ENCODE measurements at regions not wholly inside any gene's neighbourhood (a gene's known extent, or its start where the extent isn't known, plus 50 kb on each side); places are given as distances from the start of the nearest gene placed in this dataset.

DNA sequence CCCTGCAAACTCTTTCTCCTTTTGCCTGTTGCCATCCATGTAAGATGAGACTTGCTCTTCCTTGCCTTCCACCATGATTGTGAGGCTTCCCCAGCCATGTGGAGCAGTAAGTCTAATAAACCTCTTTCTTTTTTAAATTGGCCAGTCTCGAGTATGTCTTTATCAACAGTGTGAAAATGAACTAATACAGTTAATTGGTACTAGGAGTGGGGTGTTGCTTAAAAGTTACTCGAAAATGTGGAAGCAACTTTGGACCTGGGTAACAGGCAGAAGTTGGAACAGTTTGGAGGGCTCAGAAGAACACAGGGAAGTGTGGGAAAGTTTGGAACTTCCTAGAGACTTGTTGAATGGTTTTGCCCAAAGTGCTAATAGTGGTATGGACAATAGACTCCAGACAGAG, 359.2 kb upstream of the KHDRBS2 start:
- peaks cover 48% of the 10 kb centered on the region for H3K9me3 Mint-ChIP-seq
- H3K27ac Mint-ChIP-seq, result no peak overlapping the region
- no peak overlapping the region for H3K4me3 Mint-ChIP-seq
- H3K36me3 Mint-ChIP-seq (ENCODE audit: low read depth), result no peaks in the 10 kb centered on the region
- intact Hi-C loops (cut with micrococcal nuclease), result no loop called here
- H3K4me1 Mint-ChIP-seq (ENCODE audit: low read depth), result no peaks in the 10 kb centered on the region
- no peaks in the 10 kb centered on the region for H3K27me3 Mint-ChIP-seq (ENCODE audit: insufficient read depth)
- no peak for DNase-seq (ENCODE audit: low spot score)

DNA sequence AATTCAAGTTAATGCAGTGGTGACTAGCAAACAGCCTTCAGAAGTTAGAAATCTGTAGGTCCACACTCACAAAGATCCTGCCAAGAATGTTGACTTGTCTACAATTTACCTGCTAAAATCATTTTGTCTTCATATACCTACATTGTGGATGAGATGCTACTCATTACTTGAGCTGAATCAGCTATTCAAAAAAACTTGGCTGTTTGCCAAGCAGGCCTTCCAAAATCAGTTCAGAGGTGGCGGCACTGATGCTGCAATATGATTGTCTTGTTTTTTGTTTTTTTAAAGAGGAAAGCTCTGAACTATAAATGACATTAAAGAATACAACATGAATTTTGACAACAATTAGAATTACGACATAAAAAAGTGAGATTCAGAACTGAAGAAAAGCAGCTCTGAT, 354.7 kb upstream of the KHDRBS2 start:
- H3K9me3 Mint-ChIP-seq, result peaks cover 44% of the 10 kb centered on the region
- H3K36me3 Mint-ChIP-seq (ENCODE audit: low read depth), result no peaks in the 10 kb centered on the region
- H3K4me1 Mint-ChIP-seq (ENCODE audit: low read depth), result no peaks in the 10 kb centered on the region
- intact Hi-C loops (cut with micrococcal nuclease), result no loop called here
- H3K27ac Mint-ChIP-seq, result no peak overlapping the region
- no peaks in the 10 kb centered on the region for H3K27me3 Mint-ChIP-seq (ENCODE audit: insufficient read depth)
- H3K4me3 Mint-ChIP-seq, result no peak overlapping the region
- no peak for DNase-seq (ENCODE audit: low spot score)

DNA sequence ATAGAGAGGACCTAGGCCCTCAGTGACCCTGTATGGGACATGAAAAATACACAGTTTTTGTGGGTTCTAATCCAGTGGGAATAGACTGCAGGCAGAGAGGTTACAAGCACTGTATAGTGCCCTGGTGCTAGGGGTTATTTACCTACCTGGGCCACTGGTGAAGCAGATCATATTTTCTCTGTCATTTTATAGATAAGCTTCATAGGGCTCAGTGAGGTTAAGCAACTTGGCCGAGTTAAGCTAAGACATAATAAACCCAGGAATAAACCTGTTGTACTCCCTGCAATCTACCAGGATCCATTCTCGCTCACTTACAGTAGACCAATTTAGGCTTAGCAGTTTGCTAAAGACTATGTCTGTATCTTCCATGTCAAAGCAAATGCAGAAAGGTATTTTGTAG, 340.6 kb upstream of the KHDRBS2 start:
- no peak overlapping the region for H3K4me3 Mint-ChIP-seq
- intact Hi-C loops (cut with micrococcal nuclease), result no loop called here
- no peaks in the 10 kb centered on the region for H3K36me3 Mint-ChIP-seq (ENCODE audit: low read depth)
- H3K4me1 Mint-ChIP-seq (ENCODE audit: low read depth), result no peaks in the 10 kb centered on the region
- H3K27me3 Mint-ChIP-seq (ENCODE audit: insufficient read depth), result no peaks in the 10 kb centered on the region
- peaks cover 14% of the 10 kb centered on the region for H3K9me3 Mint-ChIP-seq
- H3K27ac Mint-ChIP-seq, result no peak overlapping the region
- no peak for DNase-seq (ENCODE audit: low spot score)

DNA sequence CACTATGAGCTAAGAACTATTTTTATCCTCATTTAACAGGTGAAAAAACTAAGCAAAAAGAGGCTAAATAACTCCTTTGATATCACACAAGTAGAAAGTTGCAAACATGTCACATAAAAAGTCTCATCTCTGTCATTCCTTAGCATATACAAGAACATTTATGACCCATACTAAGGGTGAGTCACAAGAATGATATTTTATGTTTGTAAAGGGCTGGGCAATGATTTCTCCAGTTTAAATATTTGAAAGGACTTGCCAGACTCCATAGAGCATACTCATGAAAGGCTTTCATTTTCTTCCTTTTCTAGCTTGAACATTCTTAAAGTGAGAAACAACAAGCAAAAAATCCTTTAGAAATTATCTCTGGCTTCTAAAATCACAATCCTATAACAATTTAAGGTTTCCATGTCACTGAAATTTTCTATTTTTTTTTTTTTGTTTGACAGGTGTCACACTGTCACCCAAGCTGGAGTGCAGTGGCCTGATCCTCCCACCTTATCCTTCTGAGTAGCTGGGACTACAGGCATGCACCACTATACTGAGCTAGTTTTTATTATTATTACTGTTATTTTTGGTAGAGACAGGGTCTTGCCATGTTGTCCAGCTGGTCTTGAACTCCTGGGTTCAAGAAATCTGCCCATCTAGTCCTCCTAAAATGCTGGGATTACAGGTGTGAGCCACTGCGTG, 338.0 kb upstream of the KHDRBS2 start:
- H3K4me1 Mint-ChIP-seq (ENCODE audit: low read depth), result no peaks in the 10 kb centered on the region
- DNase-seq (ENCODE audit: low spot score), result no peak
- no peaks in the 10 kb centered on the region for H3K27me3 Mint-ChIP-seq (ENCODE audit: insufficient read depth)
- no peaks in the 10 kb centered on the region for H3K36me3 Mint-ChIP-seq (ENCODE audit: low read depth)
- peaks cover 11% of the 10 kb centered on the region for H3K9me3 Mint-ChIP-seq
- H3K27ac Mint-ChIP-seq, result no peak overlapping the region
- intact Hi-C loops (cut with micrococcal nuclease), result no loop called here
- H3K4me3 Mint-ChIP-seq, result no peak overlapping the region

DNA sequence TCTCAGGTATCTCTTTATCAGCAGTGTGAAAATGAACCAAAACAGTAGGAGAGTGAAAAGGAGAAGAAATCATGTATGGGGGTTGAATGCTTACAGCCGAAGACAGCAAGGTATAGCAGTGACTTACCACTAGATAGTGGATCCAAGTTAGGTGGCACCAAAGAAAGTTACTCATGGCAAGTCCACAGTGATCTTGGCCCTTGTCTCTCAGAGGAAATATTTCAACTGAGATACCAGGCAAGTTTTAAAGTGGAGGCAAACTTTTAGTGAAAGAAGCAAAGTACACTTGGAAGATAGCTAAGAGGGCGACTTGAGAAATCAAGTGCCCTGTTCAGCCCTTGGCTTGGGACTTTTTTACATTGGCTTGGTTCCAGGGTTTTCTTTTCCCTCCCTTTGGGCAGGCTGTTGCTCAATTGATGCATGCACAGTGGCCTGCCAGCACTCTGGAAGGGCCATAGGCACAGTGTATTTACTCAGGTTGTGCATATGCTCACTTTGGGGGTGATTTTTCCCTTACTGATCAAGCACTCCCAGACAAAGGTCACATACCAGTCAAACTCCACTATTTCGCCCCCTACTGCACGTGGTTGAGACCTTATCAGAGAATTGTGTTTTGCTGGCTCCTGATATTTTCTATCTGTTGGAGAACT, 329.5 kb upstream of the KHDRBS2 start:
- no peaks in the 10 kb centered on the region for H3K36me3 Mint-ChIP-seq (ENCODE audit: low read depth)
- H3K27ac Mint-ChIP-seq, result no peak overlapping the region
- H3K4me1 Mint-ChIP-seq (ENCODE audit: low read depth), result no peaks in the 10 kb centered on the region
- DNase-seq (ENCODE audit: low spot score), result no peak
- H3K9me3 Mint-ChIP-seq, result peaks cover 43% of the 10 kb centered on the region
- H3K27me3 Mint-ChIP-seq (ENCODE audit: insufficient read depth), result no peaks in the 10 kb centered on the region
- intact Hi-C loops (cut with micrococcal nuclease), result no loop called here
- H3K4me3 Mint-ChIP-seq, result no peak overlapping the region

DNA sequence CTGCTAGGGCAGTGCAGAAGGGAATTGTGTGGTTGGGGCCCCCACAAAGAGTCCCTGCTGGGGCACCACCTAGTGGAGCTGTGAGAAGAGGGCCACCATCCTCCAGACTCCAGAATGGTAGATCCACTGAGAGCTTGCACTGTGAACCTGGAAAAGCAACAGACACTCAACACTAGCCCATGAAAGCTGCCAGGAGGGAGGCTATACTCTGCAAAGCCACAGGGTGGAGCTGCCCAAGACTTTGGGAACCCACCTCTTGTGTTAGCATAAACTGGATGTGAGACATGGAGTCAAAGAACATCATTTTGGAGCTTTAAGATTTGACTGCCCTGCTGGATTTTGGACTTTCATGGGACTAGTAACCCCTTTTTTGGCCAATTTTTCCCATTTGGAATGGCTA, 328.4 kb upstream of the KHDRBS2 start:
- H3K36me3 Mint-ChIP-seq (ENCODE audit: low read depth), result no peaks in the 10 kb centered on the region
- no peaks in the 10 kb centered on the region for H3K27me3 Mint-ChIP-seq (ENCODE audit: insufficient read depth)
- no peak overlapping the region for H3K27ac Mint-ChIP-seq
- no peak for DNase-seq (ENCODE audit: low spot score)
- H3K4me3 Mint-ChIP-seq, result no peak overlapping the region
- H3K9me3 Mint-ChIP-seq, result peaks cover 48% of the 10 kb centered on the region
- no peaks in the 10 kb centered on the region for H3K4me1 Mint-ChIP-seq (ENCODE audit: low read depth)
- intact Hi-C loops (cut with micrococcal nuclease), result no loop called here

DNA sequence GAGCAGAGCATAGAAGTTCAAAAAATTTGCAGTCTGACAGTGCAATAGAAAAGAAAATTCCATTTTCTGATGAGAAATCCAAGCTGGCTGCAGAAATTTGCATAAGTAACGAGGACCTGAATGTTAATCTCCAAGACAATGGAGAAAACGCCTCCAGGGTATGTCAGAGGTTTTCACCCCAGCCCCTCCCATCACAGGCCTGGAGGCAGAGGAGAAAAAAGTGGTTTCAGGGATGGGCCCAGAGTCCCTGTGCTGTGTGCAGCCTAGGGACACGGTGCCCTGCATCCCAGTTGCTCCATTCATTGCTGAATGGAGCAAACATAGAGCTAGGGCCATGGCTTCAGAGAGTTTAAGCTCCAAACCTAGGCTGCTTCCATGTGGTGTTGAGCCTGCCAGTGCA, 327.9 kb upstream of the KHDRBS2 start:
- Mint-ChIP-seq H3K4me1 (ENCODE audit: low read depth) (no peaks in the 10 kb centered on the region), H3K4me3 (no peak overlapping the region), H3K27ac (no peak overlapping the region), H3K27me3 (ENCODE audit: insufficient read depth) (no peaks in the 10 kb centered on the region), H3K9me3 (peaks cover 48% of the 10 kb centered on the region), H3K36me3 (ENCODE audit: low read depth) (no peaks in the 10 kb centered on the region)
- intact Hi-C loops (cut with micrococcal nuclease), result no loop called here
- no peak for DNase-seq (ENCODE audit: low spot score)

DNA sequence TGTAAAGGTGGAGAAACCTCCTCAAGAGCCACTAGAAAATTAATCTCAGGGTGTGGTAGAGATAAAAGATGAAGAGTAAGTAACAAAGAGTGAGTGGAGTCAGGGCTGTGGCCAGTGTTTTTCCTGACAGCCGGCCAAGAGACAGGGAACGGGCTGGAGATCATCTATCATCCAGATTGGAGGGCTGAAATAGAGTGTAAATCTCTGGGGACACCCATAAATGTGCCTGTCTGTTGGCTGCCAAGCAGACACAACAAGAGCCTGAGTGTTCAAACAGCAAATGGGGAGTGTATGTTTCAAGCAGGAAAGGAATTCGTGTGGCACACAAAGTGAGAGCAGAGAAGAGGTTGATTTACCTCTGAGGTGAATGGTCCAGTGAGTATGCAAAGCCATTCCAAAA, 326.4 kb upstream of the KHDRBS2 start:
- no peaks in the 10 kb centered on the region for H3K27me3 Mint-ChIP-seq (ENCODE audit: insufficient read depth)
- DNase-seq (ENCODE audit: low spot score), result no peak
- no peaks in the 10 kb centered on the region for H3K4me1 Mint-ChIP-seq (ENCODE audit: low read depth)
- H3K4me3 Mint-ChIP-seq, result no peak overlapping the region
- H3K36me3 Mint-ChIP-seq (ENCODE audit: low read depth), result no peaks in the 10 kb centered on the region
- intact Hi-C loops (cut with micrococcal nuclease), result no loop called here
- no peak overlapping the region for H3K27ac Mint-ChIP-seq
- peaks cover 44% of the 10 kb centered on the region for H3K9me3 Mint-ChIP-seq

DNA sequence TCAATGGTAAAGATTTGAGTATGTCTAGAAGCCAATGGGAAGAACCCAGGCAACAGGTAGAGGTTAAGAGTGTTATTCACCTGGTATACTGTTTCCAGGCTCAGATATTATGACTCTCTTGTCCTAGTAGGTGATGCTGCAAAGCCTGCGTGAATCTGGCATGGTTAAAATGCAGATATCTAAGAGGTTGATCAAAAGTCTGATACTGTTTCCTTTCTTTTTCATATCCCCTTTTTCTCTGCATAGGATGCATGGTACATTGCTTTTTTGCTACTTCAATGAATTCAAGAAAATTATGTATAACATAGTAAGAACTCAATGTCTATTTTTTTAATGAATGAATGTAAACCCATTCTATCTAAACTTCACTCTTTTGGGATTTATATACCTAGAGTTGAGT, 284.3 kb upstream of the KHDRBS2 start:
- Mint-ChIP-seq H3K27me3 (ENCODE audit: insufficient read depth) (no peaks in the 10 kb centered on the region), H3K4me3 (no peak overlapping the region), H3K36me3 (ENCODE audit: low read depth) (no peaks in the 10 kb centered on the region), H3K9me3 (peaks cover 5% of the 10 kb centered on the region), H3K4me1 (ENCODE audit: low read depth) (no peaks in the 10 kb centered on the region), H3K27ac (no peak overlapping the region)
- intact Hi-C loops (cut with micrococcal nuclease), result no loop called here
- no peak for DNase-seq (ENCODE audit: low spot score)

DNA sequence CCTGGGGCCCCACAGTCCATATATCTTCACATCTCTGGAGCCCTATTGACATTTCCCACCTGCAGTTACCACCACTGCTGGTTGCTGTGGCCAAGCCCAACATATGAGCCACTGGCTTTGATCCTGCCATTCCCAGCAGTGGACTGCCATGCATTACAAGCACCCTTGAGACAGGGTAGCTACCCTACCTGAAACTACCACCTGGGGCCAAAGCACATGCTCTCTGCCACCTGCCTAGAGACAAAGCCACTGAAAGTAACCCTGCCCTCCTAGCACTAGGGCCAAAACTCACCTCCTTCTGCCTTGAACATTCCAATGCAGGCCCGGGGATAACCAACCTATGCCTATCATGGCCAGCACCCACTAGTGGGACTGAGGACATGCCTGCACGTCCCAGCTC, 255.5 kb upstream of the KHDRBS2 start:
- Mint-ChIP-seq H3K4me3 (no peak overlapping the region), H3K27me3 (ENCODE audit: insufficient read depth) (no peaks in the 10 kb centered on the region), H3K36me3 (ENCODE audit: low read depth) (no peaks in the 10 kb centered on the region), H3K9me3 (peaks cover 8% of the 10 kb centered on the region), H3K4me1 (ENCODE audit: low read depth) (no peaks in the 10 kb centered on the region), H3K27ac (no peak overlapping the region)
- no peak for DNase-seq (ENCODE audit: low spot score)
- intact Hi-C loops (cut with micrococcal nuclease), result no loop called here

DNA sequence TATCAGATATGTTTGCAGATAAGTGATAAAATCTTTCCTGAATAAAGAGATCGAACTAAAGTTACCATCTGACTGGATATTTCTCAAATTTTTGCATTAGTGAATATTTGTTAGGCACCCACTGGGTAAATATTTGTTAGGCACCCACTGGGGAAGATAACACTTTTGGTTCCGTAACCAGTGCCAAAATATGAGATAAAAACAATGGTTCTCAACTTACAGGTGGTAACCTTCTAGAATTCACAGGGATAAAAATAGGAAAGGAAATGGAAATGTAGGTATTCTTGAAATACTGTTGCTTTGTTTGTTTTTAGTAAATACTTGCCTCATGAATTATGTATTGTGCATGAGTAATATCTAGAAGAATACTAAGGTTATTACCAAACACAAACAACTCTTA, 245.0 kb upstream of the KHDRBS2 start:
- intact Hi-C loops (cut with micrococcal nuclease), result no loop called here
- peaks cover 16% of the 10 kb centered on the region for H3K9me3 Mint-ChIP-seq
- H3K27ac Mint-ChIP-seq, result no peak overlapping the region
- H3K27me3 Mint-ChIP-seq (ENCODE audit: insufficient read depth), result no peaks in the 10 kb centered on the region
- no peaks in the 10 kb centered on the region for H3K4me1 Mint-ChIP-seq (ENCODE audit: low read depth)
- no peak overlapping the region for H3K4me3 Mint-ChIP-seq
- DNase-seq (ENCODE audit: low spot score), result no peak
- H3K36me3 Mint-ChIP-seq (ENCODE audit: low read depth), result no peaks in the 10 kb centered on the region

DNA sequence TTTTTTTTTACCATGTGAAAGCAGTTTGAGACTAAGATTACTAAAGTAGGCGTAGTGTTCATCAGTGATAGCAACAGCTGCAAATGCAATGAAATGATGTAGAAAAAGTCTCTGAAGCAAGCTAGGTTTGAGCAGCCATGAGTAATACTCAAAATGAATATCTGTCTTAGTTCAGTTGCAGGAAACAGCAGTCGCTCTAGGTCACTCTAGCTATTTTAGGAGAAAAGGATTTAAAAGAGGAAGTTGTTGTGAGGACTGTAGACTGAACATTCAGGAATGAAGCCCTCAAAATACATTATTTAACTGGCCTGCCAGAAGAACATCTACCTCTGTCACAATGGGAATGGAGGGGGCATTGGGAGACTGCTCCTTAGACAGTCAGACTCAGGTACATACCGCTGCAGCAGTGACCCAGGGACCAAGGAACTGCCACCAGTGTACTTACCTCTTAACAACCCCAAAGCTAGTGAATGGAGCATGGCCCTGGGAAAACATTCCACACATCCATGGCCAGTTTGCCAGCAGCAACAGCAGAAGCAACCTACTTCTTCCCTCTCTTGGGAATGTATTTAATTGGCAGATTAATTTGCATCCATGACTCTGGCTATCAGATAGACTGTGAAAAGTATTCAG, 243.0 kb upstream of the KHDRBS2 start:
- no peak for DNase-seq (ENCODE audit: low spot score)
- Mint-ChIP-seq H3K4me3 (no peak overlapping the region), H3K27me3 (ENCODE audit: insufficient read depth) (no peaks in the 10 kb centered on the region), H3K27ac (no peak overlapping the region), H3K4me1 (ENCODE audit: low read depth) (no peaks in the 10 kb centered on the region), H3K9me3 (peaks cover 9% of the 10 kb centered on the region), H3K36me3 (ENCODE audit: low read depth) (no peaks in the 10 kb centered on the region)
- intact Hi-C loops (cut with micrococcal nuclease), result no loop called here

DNA sequence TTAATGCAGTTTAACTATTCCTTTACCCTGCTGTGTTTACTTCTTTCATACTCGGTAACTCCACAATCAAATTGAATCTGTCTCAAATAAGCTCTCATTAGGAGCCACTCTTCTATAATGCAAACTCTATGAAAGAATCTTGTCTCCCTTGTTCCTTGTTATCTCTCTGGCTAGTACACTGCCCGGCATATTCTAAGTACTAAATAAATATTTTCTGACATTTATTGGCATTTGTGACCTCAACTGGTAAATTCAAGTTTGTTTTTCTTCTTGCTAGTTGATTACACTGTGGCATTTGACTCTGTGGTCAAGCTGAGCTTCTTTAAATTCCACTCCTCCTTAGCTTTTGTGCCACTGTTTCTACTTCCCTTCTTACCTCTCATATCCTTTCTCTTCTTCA, 237.6 kb upstream of the KHDRBS2 start:
- Mint-ChIP-seq H3K4me3 (no peak overlapping the region), H3K4me1 (ENCODE audit: low read depth) (no peaks in the 10 kb centered on the region), H3K36me3 (ENCODE audit: low read depth) (no peaks in the 10 kb centered on the region), H3K27ac (no peak overlapping the region), H3K27me3 (ENCODE audit: insufficient read depth) (no peaks in the 10 kb centered on the region), H3K9me3 (peaks cover 8% of the 10 kb centered on the region)
- intact Hi-C loops (cut with micrococcal nuclease), result no loop called here
- no peak for DNase-seq (ENCODE audit: low spot score)

Data from activated T-helper 1 cell treated with anti-CD3 and anti-CD28 coated beads, Interleukin-12 subunit alpha, Interleukin-12 subunit beta, Interleukin-2, Interleukin-4 antibody, amounts not matched to agents 30 ng/mL and 10 ng/mL and 1 ng/mL, durations not matched to agents 14 hours and 24 hours and 36 hours (primary cell).